ENCODE measurements at regions not wholly inside any gene's neighbourhood (a gene's known extent, or its start where the extent isn't known, plus 50 kb on each side); places are given as distances from the start of the nearest gene placed in this dataset.
"Not testable (repeated sequence)": the region's sequence is repeated elsewhere in the genome, so short reads cannot be mapped to it uniquely, and the experiment has no call there.

- DNase-seq (ENCODE audit: low spot score), result not testable (repeated sequence)
Observed at GRCh38 chr14:43296061-43296460, 1211.0 kb downstream of the FSCB start.

GRCh38 chr14:43285575-43285974 is 1221.5 kb downstream of the FSCB start:
- DNase-seq (ENCODE audit: low spot score), result no peak

GRCh38 chr14:43260056-43260455 is 1247.0 kb downstream of the FSCB start:
- DNase-seq (ENCODE audit: low spot score), result no peak

- no peak for DNase-seq (ENCODE audit: low spot score)
Observed at GRCh38 chr14:43258396-43258795, 1248.7 kb downstream of the FSCB start.

GRCh38 chr14:43256996-43257395 is 1250.1 kb downstream of the FSCB start:
- not testable (repeated sequence) for DNase-seq (ENCODE audit: low spot score)

GRCh38 chr14:43252866-43253265 is 1254.2 kb downstream of the FSCB start:
- DNase-seq (ENCODE audit: low spot score), result no peak

GRCh38 chr14:43249591-43249990 is 1257.5 kb downstream of the FSCB start:
- DNase-seq (ENCODE audit: low spot score), result no peak

GRCh38 chr14:43249116-43249515 is 1258.0 kb downstream of the FSCB start:
- DNase-seq (ENCODE audit: low spot score), result no peak

GRCh38 chr14:43247877-43248276 is 1259.2 kb downstream of the FSCB start:
- no peak for DNase-seq (ENCODE audit: low spot score)

- DNase-seq (ENCODE audit: low spot score), result no peak
Observed at GRCh38 chr14:43244142-43244625, 1262.9 kb downstream of the FSCB start.

GRCh38 chr14:43243168-43243567 is 1263.9 kb downstream of the FSCB start:
- no peak for DNase-seq (ENCODE audit: low spot score)

GRCh38 chr14:43232261-43232660 is 1274.8 kb downstream of the FSCB start:
- no peak for DNase-seq (ENCODE audit: low spot score)

GRCh38 chr14:43215524-43215923 is 1291.6 kb downstream of the FSCB start:
- no peak for DNase-seq (ENCODE audit: low spot score)

GRCh38 chr14:43207189-43207588 is 1299.9 kb downstream of the FSCB start:
- no peak for DNase-seq (ENCODE audit: low spot score)

- no peak for DNase-seq (ENCODE audit: low spot score)
Observed at GRCh38 chr14:43204816-43205215, 1302.3 kb downstream of the FSCB start.

GRCh38 chr14:43200519-43200918 is 1306.6 kb downstream of the FSCB start:
- no peak for DNase-seq (ENCODE audit: low spot score)

GRCh38 chr14:43198465-43198864 is 1308.6 kb downstream of the FSCB start:
- DNase-seq (ENCODE audit: low spot score), result no peak

- no peak for DNase-seq (ENCODE audit: low spot score)
Observed at GRCh38 chr14:43184540-43184939, 1322.5 kb downstream of the FSCB start.

- DNase-seq (ENCODE audit: low spot score), result no peak
Observed at GRCh38 chr14:43183916-43184315, 1323.2 kb downstream of the FSCB start.

- no peak for DNase-seq (ENCODE audit: low spot score)
Observed at GRCh38 chr14:43175896-43176295, 1331.2 kb downstream of the FSCB start.

GRCh38 chr14:43172899-43173548 is 1334.1 kb downstream of the FSCB start:
- peak; percentile 0 for DNase-seq (ENCODE audit: low spot score)

GRCh38 chr14:43169722-43170121 is 1337.4 kb downstream of the FSCB start:
- no peak for DNase-seq (ENCODE audit: low spot score)

- peak; percentile 1 for DNase-seq (ENCODE audit: low spot score)
Observed at GRCh38 chr14:43168371-43168925, 1338.6 kb downstream of the FSCB start.

- no peak for DNase-seq (ENCODE audit: low spot score)
Observed at GRCh38 chr14:43166163-43166562, 1340.9 kb downstream of the FSCB start.

Data from HuH-7 (cell line).